HG03064 (cell line): ENCODE measurements at regions not wholly inside any gene's neighbourhood (a gene's known extent, or its start where the extent isn't known, plus 50 kb on each side); places are given as distances from the start of the nearest gene placed in this dataset.

Source experiments
- ATAC-seq: cut with Tn5 transposase; IDR thresholded peaks from one replicate; pipeline ENCODE4 v1.9.1; 2021; ENCODE audit warnings: low read depth; ENCODE audit not compliant: unreplicated experiment

- ATAC-seq, result no peak
These were observed 93.7 kb upstream of the PLET1 start for GRCh38 chr11:112354364-112354763.

- no peak for ATAC-seq
These were observed 95.1 kb upstream of the PLET1 start for GRCh38 chr11:112355726-112356125.

- no peak for ATAC-seq
These were observed 96.8 kb upstream of the PLET1 start for GRCh38 chr11:112357488-112357887.

- ATAC-seq, result no peak
These were observed 100.7 kb upstream of the PLET1 start for GRCh38 chr11:112361396-112361795.

GRCh38 chr11:112363527-112363926 lies 102.9 kb upstream of the PLET1 start:
- no peak for ATAC-seq

- ATAC-seq, result no peak
These were observed 104.4 kb upstream of the PLET1 start for GRCh38 chr11:112364962-112365481.

GRCh38 chr11:112366012-112366411 lies 105.4 kb upstream of the PLET1 start:
- no peak for ATAC-seq

GRCh38 chr11:112366777-112367176 lies 106.1 kb upstream of the PLET1 start:
- ATAC-seq, result no peak

- no peak for ATAC-seq
These were observed 106.8 kb upstream of the PLET1 start for GRCh38 chr11:112367461-112367860.

GRCh38 chr11:112367895-112368294 lies 107.2 kb upstream of the PLET1 start:
- no peak for ATAC-seq

GRCh38 chr11:112368381-112368780 lies 107.7 kb upstream of the PLET1 start:
- no peak for ATAC-seq

- ATAC-seq, result no peak
These were observed 108.7 kb upstream of the PLET1 start for GRCh38 chr11:112369374-112369773.

GRCh38 chr11:112369916-112370315 lies 109.3 kb upstream of the PLET1 start:
- ATAC-seq, result no peak

GRCh38 chr11:112374486-112375140 lies 114.0 kb upstream of the PLET1 start:
- no peak for ATAC-seq

GRCh38 chr11:112377946-112378345 lies 117.3 kb upstream of the PLET1 start:
- no peak for ATAC-seq

- no peak for ATAC-seq
These were observed 119.8 kb upstream of the PLET1 start for GRCh38 chr11:112380464-112380863.

GRCh38 chr11:112381578-112381977 lies 120.9 kb upstream of the PLET1 start:
- no peak for ATAC-seq

GRCh38 chr11:112382561-112382960 lies 121.9 kb upstream of the PLET1 start:
- ATAC-seq, result no peak

- no peak for ATAC-seq
These were observed 127.8 kb upstream of the PLET1 start for GRCh38 chr11:112388496-112388895.

- ATAC-seq, result no peak
These were observed 130.4 kb upstream of the PLET1 start for GRCh38 chr11:112391086-112391485.

GRCh38 chr11:112392904-112393303 lies 132.2 kb upstream of the PLET1 start:
- ATAC-seq, result no peak

GRCh38 chr11:112394304-112394703 lies 133.6 kb upstream of the PLET1 start:
- no peak for ATAC-seq

- ATAC-seq, result no peak
These were observed 135.4 kb upstream of the PLET1 start for GRCh38 chr11:112396076-112396475.
